ENCODE measurements at regions not wholly inside any gene's neighbourhood (a gene's known extent, or its start where the extent isn't known, plus 50 kb on each side); places are given as distances from the start of the nearest gene placed in this dataset.
"Not testable (repeated sequence)": the region's sequence is repeated elsewhere in the genome, so short reads cannot be mapped to it uniquely, and the experiment has no call there.

DNA sequence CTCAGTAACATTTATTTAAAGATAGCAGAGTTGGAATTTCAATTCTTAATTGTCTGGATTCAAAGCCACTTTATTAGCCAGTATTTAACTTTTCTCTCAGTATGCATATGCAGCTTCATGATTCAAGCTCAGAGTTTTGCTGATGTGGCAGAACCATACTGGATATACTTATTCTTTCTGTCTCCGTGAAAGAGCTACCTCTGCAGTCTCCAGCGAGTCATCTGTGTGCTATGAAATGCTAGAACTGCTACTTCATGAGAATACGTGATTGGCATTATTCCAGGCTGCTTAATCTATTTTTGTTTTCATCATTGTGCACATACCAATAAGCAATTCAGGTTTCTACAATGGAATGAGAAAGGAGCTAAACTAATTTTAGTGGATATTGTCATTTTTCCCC, 743.7 kb downstream of the C4orf33 start:
- TF ChIP-seq, protein P1, sequence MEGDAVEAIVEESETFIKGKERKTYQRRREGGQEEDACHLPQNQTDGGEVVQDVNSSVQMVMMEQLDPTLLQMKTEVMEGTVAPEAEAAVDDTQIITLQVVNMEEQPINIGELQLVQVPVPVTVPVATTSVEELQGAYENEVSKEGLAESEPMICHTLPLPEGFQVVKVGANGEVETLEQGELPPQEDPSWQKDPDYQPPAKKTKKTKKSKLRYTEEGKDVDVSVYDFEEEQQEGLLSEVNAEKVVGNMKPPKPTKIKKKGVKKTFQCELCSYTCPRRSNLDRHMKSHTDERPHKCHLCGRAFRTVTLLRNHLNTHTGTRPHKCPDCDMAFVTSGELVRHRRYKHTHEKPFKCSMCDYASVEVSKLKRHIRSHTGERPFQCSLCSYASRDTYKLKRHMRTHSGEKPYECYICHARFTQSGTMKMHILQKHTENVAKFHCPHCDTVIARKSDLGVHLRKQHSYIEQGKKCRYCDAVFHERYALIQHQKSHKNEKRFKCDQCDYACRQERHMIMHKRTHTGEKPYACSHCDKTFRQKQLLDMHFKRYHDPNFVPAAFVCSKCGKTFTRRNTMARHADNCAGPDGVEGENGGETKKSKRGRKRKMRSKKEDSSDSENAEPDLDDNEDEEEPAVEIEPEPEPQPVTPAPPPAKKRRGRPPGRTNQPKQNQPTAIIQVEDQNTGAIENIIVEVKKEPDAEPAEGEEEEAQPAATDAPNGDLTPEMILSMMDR (IDR thresholded peaks at IDR 0.05; ENCODE audit: extremely low read depth, low read depth, low read length): no peak
- Histone ChIP-seq H4K20me1 (ENCODE audit: insufficient read depth, low read length) (no peaks in the 10 kb centered on the region), H3K27me3 (ENCODE audit: insufficient read depth, low read length) (no peaks in the 10 kb centered on the region), H3K36me3 (ENCODE audit: insufficient read depth, low read length) (no peaks in the 10 kb centered on the region), H3K4me3 (ENCODE audit: insufficient read depth, low read length) (no peak overlapping the region), H3K9me3 (ENCODE audit: low read depth, low read length) (no peaks in the 10 kb centered on the region), H3K4me2 (ENCODE audit: insufficient read depth, low read length) (no peak overlapping the region), H2AFZ (ENCODE audit: low read length) (no peak overlapping the region), H3K79me2 (ENCODE audit: insufficient read depth, low read length) (no peaks in the 10 kb centered on the region), H3K4me1 (ENCODE audit: insufficient read depth, low read length) (no peaks in the 10 kb centered on the region), H3K27ac (ENCODE audit: low read depth, low read length) (no peak overlapping the region)
- no peak for DNase-seq (ENCODE audit: insufficient read length, low spot score, missing footprints)

DNA sequence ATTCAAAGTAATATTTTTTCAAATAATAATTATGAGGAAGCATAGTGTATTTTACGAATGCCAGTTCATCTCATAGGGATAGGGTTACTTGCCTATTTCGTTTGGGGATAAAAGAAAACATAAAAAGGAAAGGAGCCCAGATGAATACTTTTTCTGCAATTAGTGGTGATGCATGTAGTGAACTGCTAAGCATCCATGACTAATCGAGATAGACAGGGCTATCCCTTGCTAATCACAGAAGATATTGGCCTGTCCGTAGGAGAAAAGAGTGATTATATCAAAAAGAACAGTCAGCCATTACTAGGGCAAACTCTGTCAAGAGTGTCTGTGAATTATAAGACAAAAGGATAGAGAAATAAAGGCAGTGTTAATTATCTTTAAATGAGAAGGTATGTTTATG, 746.1 kb downstream of the C4orf33 start:
- no peaks in the 10 kb centered on the region for H3K4me1 ChIP-seq (ENCODE audit: insufficient read depth, low read length)
- no peak for DNase-seq (ENCODE audit: insufficient read length, low spot score, missing footprints)
- H3K4me3 ChIP-seq (ENCODE audit: insufficient read depth, low read length): no peak overlapping the region
- no peak overlapping the region for H2AFZ ChIP-seq (ENCODE audit: low read length)
- no peaks in the 10 kb centered on the region for H3K9me3 ChIP-seq (ENCODE audit: low read depth, low read length)
- H3K27me3 ChIP-seq (ENCODE audit: insufficient read depth, low read length): no peaks in the 10 kb centered on the region
- no peaks in the 10 kb centered on the region for H3K79me2 ChIP-seq (ENCODE audit: insufficient read depth, low read length)
- H3K4me2 ChIP-seq (ENCODE audit: insufficient read depth, low read length): no peak overlapping the region
- H4K20me1 ChIP-seq (ENCODE audit: insufficient read depth, low read length): no peaks in the 10 kb centered on the region
- H3K36me3 ChIP-seq (ENCODE audit: insufficient read depth, low read length): no peaks in the 10 kb centered on the region
- TF ChIP-seq, protein P1 (IDR thresholded peaks at IDR 0.05; ENCODE audit: extremely low read depth, low read depth, low read length): no peak
- H3K27ac ChIP-seq (ENCODE audit: low read depth, low read length): no peak overlapping the region

- H2AFZ ChIP-seq (ENCODE audit: low read length): no peak overlapping the region
- H3K79me2 ChIP-seq (ENCODE audit: insufficient read depth, low read length): no peaks in the 10 kb centered on the region
- no peaks in the 10 kb centered on the region for H3K27me3 ChIP-seq (ENCODE audit: insufficient read depth, low read length)
- no peaks in the 10 kb centered on the region for H4K20me1 ChIP-seq (ENCODE audit: insufficient read depth, low read length)
- no peaks in the 10 kb centered on the region for H3K9me3 ChIP-seq (ENCODE audit: low read depth, low read length)
- no peak overlapping the region for H3K4me2 ChIP-seq (ENCODE audit: insufficient read depth, low read length)
- no peaks in the 10 kb centered on the region for H3K36me3 ChIP-seq (ENCODE audit: insufficient read depth, low read length)
- no peak for DNase-seq (ENCODE audit: insufficient read length, low spot score, missing footprints)
- no peak overlapping the region for H3K4me3 ChIP-seq (ENCODE audit: insufficient read depth, low read length)
- H3K27ac ChIP-seq (ENCODE audit: low read depth, low read length): no peak overlapping the region
- no peaks in the 10 kb centered on the region for H3K4me1 ChIP-seq (ENCODE audit: insufficient read depth, low read length)
- TF ChIP-seq, protein P1 (IDR thresholded peaks at IDR 0.05; ENCODE audit: extremely low read depth, low read depth, low read length): no peak
Measured at GRCh38 chr4:129852434-129852833, 756.5 kb downstream of the C4orf33 start.

GRCh38 chr4:129853685-129854467, 757.9 kb downstream of the C4orf33 start:
- not testable (repeated sequence) for H3K4me2 ChIP-seq (ENCODE audit: insufficient read depth, low read length); H3K4me3 ChIP-seq (ENCODE audit: insufficient read depth, low read length); H3K36me3 ChIP-seq (ENCODE audit: insufficient read depth, low read length); H3K79me2 ChIP-seq (ENCODE audit: insufficient read depth, low read length); H3K27ac ChIP-seq (ENCODE audit: low read depth, low read length); H4K20me1 ChIP-seq (ENCODE audit: insufficient read depth, low read length); H3K9me3 ChIP-seq (ENCODE audit: low read depth, low read length); H2AFZ ChIP-seq (ENCODE audit: low read length); H3K27me3 ChIP-seq (ENCODE audit: insufficient read depth, low read length); H3K4me1 ChIP-seq (ENCODE audit: insufficient read depth, low read length); DNase-seq (ENCODE audit: insufficient read length, low spot score, missing footprints)
